Suprapubic skin (tissue), 4 donors: ENCODE measurements at regions not wholly inside any gene's neighbourhood (a gene's known extent, or its start where the extent isn't known, plus 50 kb on each side); places are given as distances from the start of the nearest gene placed in this dataset.
"Not testable (repeated sequence)": the region's sequence is repeated elsewhere in the genome, so short reads cannot be mapped to it uniquely, and the experiment has no call there.

ENCODE experiments used
- DNase-seq, 2 donors: peaks; one replicate each; pipeline ENCODE4 v3.0.0-alpha.2; 2019; ENCODE audit warnings: low spot score in 2 of 2
- H3K27ac ChIP-seq: fragments of 200-600 bp; sonication (generic); one replicate; pipeline ENCODE4 v1.5.1; 2019
- H3K27me3 ChIP-seq: fragments of 200-600 bp; sonication (generic); one replicate; pipeline ENCODE4 v1.5.1; 2019
- H3K36me3 ChIP-seq: fragments of 200-600 bp; sonication (generic); one replicate; pipeline ENCODE4 v1.5.1; 2019
- H3K4me1 ChIP-seq: fragments of 200-600 bp; sonication (generic); one replicate; pipeline ENCODE4 v1.5.1; 2019
- H3K4me3 ChIP-seq: fragments of 200-600 bp; sonication (generic); one replicate; pipeline ENCODE4 v1.5.1; 2019; ENCODE audit warnings: mild to moderate bottlenecking
- H3K9me3 ChIP-seq: fragments of 200-600 bp; sonication (generic); one replicate; pipeline ENCODE4 v1.5.1; 2019
- EP300 ChIP-seq: sonication (generic); formaldehyde crosslinking; IDR thresholded peaks from one replicate; pipeline ENCODE4 v1.6.1; 2017; ENCODE audit warnings: antibody characterized with exemption
- POLR2A ChIP-seq, 2 donors: fragments of 450-650 bp; IDR thresholded peaks; one replicate each; pipeline ENCODE4 v1.6.1; 2017; ENCODE audit warnings: antibody characterized with exemption in 2 of 2, mild to moderate bottlenecking in 2 of 2, moderate library complexity in 2 of 2
- POLR2AphosphoS5 ChIP-seq, 3 donors: sonication (generic); formaldehyde crosslinking; IDR thresholded peaks; one replicate each; pipeline ENCODE4 v1.6.1; 2017; ENCODE audit warnings: antibody characterized with exemption in 3 of 3
- WGBS: methylation state at CpG from one replicate; pipeline ENCODE4 v1.1.5; 2018; 5-methylcytosine and 5-hydroxymethylcytosine counted together
- TF ChIP-seq, protein P1 (sequence below), 2 donors: fragments of 200-600 bp in 1 of 2; fragments of 450-650 bp in 1 of 2; sonication (generic) in 1 of 2; IDR thresholded peaks; one replicate each; pipeline ENCODE4 v1.5.1; 2016 to 2019; ENCODE audit warnings: antibody characterized with exemption in 2 of 2, mild to moderate bottlenecking in 1 of 2, moderate library complexity in 1 of 2

DNA sequence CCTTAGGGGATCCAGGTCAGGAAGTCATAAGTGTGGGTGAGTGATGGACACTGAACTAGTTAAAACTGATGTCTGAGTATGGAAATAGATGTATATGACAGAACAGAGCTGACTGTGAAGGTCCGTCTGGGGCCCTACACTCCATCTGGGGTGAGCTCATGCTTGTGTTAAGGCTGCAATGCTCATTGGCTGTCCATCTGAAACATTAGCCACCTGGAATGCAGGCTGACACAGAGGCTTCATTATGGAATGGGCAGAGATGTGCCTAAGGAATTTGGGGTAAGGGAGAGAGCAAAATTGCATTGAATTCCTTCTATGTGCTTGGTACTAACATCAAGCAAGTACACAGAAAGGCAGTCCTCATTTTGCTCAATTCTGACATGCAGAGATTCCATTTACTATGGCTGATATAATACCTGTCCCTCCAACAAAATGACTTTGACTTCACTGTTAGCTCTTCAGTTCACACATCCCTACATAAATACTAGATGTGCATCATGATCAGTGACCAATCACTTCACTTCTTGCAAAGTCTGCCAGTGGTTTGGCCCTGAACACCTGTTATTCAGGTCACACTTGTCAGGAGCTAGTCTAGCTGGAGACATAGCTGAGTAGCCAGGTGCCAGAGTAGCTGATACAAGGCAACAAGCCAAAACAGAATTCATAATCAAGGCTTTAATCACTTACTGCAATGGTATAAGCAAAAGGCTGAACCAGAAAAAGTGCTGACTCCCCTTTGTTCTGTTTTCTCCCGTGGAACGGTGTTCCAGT, 128.9 kb upstream of the VWC2 start:
- Histone ChIP-seq H3K27me3 (no peaks in the 10 kb centered on the region), H3K4me1 (no peaks in the 10 kb centered on the region), H3K4me3 (no peak overlapping the region), H3K27ac (no peak overlapping the region), H3K36me3 (no peaks in the 10 kb centered on the region), H3K9me3 (no peaks in the 10 kb centered on the region)
- no peak for TF ChIP-seq POLR2AphosphoS5 (IDR thresholded peaks at IDR 0.05)
- no peak for TF ChIP-seq POLR2A (IDR thresholded peaks at IDR 0.05)
- no peak for TF ChIP-seq EP300
- TF ChIP-seq, protein P1, sequence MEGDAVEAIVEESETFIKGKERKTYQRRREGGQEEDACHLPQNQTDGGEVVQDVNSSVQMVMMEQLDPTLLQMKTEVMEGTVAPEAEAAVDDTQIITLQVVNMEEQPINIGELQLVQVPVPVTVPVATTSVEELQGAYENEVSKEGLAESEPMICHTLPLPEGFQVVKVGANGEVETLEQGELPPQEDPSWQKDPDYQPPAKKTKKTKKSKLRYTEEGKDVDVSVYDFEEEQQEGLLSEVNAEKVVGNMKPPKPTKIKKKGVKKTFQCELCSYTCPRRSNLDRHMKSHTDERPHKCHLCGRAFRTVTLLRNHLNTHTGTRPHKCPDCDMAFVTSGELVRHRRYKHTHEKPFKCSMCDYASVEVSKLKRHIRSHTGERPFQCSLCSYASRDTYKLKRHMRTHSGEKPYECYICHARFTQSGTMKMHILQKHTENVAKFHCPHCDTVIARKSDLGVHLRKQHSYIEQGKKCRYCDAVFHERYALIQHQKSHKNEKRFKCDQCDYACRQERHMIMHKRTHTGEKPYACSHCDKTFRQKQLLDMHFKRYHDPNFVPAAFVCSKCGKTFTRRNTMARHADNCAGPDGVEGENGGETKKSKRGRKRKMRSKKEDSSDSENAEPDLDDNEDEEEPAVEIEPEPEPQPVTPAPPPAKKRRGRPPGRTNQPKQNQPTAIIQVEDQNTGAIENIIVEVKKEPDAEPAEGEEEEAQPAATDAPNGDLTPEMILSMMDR (IDR thresholded peaks at IDR 0.05) = no peak
- DNase-seq = no peak
- WGBS = 64% methylated on average over 3 of the region's 3 CpGs

DNA sequence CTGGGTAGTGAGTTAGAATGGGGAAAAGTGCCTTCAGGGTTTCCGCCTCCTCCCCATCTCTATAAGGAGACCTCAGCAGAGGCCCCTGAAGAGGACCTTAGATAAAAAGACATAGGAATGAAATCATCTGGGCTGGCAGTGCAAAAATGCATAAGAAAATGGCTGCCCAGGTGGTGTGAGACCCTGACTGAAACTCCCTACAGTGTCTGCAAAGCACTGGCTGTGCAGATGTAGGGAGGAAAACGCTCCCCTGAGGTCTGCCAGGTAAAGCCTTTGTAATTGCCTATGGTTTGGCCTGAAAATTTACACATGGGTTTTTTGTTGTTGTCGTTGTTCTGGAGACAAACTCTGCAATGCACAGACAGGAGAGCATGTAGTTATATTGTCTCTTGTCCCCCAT, 128.1 kb upstream of the VWC2 start:
- no peak for TF ChIP-seq POLR2AphosphoS5 (IDR thresholded peaks at IDR 0.05)
- no peaks in the 10 kb centered on the region for H3K4me1 ChIP-seq
- no peaks in the 10 kb centered on the region for H3K27me3 ChIP-seq
- no peak overlapping the region for H3K27ac ChIP-seq
- H3K4me3 ChIP-seq = no peak overlapping the region
- no peaks in the 10 kb centered on the region for H3K9me3 ChIP-seq
- WGBS = 71% methylated on average over 3 of the region's 3 CpGs
- no peak for DNase-seq
- no peaks in the 10 kb centered on the region for H3K36me3 ChIP-seq

DNA sequence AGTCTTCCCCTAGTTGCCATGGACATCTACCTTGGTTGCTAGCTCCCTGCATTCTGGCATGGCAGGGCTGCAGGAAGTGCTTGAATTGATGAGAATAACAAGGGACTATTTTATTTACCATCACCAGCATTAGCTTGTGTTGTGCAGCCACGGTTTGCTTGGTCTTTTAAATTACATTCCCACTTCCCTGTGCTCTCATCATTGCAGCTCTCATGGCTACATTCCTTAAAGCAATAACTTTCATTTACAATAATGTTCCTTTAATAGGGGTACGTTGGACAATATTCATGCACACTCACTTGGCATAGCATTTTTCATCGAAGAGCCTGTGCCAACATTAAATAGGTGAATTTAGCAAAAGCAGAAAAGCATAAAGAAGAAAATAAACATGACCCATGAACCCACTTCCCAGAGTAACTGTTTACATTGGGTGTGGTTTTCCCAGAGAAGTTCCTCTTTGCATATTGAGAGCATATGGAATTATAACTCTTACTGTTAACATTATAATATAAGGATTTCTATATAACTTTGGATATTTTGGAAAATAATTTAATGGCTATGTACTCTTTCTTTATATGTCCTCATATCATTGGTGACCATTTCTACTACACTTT, 113.2 kb upstream of the VWC2 start:
- H3K36me3 ChIP-seq = no peaks in the 10 kb centered on the region
- H3K9me3 ChIP-seq = no peaks in the 10 kb centered on the region
- H3K27ac ChIP-seq = no peak overlapping the region
- H3K4me3 ChIP-seq = no peak overlapping the region
- no peaks in the 10 kb centered on the region for H3K4me1 ChIP-seq
- DNase-seq = no peak
- TF ChIP-seq POLR2A (IDR thresholded peaks at IDR 0.05) (no peak), EP300 (no peak), POLR2AphosphoS5 (IDR thresholded peaks at IDR 0.05) (no peak)
- TF ChIP-seq, protein P1 (IDR thresholded peaks at IDR 0.05) = no peak
- 55% methylated on average over 3 of the region's 3 CpGs for WGBS
- H3K27me3 ChIP-seq = no peaks in the 10 kb centered on the region

- H3K27me3 ChIP-seq = no peaks in the 10 kb centered on the region
- WGBS = 84% methylated on average over 14 of the region's 14 CpGs
- H3K36me3 ChIP-seq = no peaks in the 10 kb centered on the region
- H3K4me1 ChIP-seq = no peaks in the 10 kb centered on the region
- TF ChIP-seq EP300 (no peak), POLR2A (IDR thresholded peaks at IDR 0.05) (no peak), POLR2AphosphoS5 (IDR thresholded peaks at IDR 0.05) (no peak)
- TF ChIP-seq, protein P1 (IDR thresholded peaks at IDR 0.05) = no peak
- no peak overlapping the region for H3K27ac ChIP-seq
- no peak overlapping the region for H3K4me3 ChIP-seq
- no peaks in the 10 kb centered on the region for H3K9me3 ChIP-seq
- DNase-seq = no peak
Measured at GRCh38 chr7:49660976-49661375, 112.5 kb upstream of the VWC2 start.

GRCh38 chr7:49665963-49666362, 107.5 kb upstream of the VWC2 start:
- not testable (repeated sequence) for H3K9me3 ChIP-seq, H3K4me1 ChIP-seq, H3K4me3 ChIP-seq, H3K27ac ChIP-seq, H3K36me3 ChIP-seq, DNase-seq, H3K27me3 ChIP-seq
- 84% methylated on average over 9 of the region's 10 CpGs for WGBS

DNA sequence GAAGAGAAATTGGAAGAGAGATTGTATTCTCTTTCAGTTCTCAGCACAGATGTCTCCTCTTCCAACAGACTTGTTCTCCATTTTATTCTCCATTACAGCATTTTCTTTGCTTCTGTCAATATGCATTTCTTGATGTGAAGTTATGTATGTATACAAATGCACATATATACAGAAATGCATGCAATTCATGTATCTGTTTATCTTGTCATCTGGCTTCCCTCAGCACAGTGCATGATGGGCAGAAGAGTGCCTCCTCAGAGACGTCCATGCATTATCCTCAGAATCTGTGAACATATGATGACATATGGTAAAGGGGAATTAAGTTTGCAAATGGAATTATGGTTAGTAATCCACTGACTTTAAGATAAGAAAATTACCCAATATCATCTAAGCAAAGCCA, 106.7 kb upstream of the VWC2 start:
- no peak overlapping the region for H3K4me3 ChIP-seq
- H3K4me1 ChIP-seq = peaks cover 5% of the 10 kb centered on the region
- no peaks in the 10 kb centered on the region for H3K36me3 ChIP-seq
- peaks cover 2% of the 10 kb centered on the region for H3K9me3 ChIP-seq
- H3K27ac ChIP-seq = no peak overlapping the region
- DNase-seq = no peak
- TF ChIP-seq POLR2A (IDR thresholded peaks at IDR 0.05) (no peak), POLR2AphosphoS5 (IDR thresholded peaks at IDR 0.05) (no peak), EP300 (no peak)
- TF ChIP-seq, protein P1 (IDR thresholded peaks at IDR 0.05) = no peak
- no peaks in the 10 kb centered on the region for H3K27me3 ChIP-seq
- 62% methylated on average over 1 of the region's 1 CpG for WGBS
